IMR-90 (cell line): ENCODE measurements at regions not wholly inside any gene's neighbourhood (a gene's known extent, or its start where the extent isn't known, plus 50 kb on each side); places are given as distances from the start of the nearest gene placed in this dataset.

Source experiments
- ATAC-seq: fragments of 200-7000 bp; cut with Tn5 transposase; 2 replicates; pipeline ENCODE4 v1.9.1; 2020; ENCODE audit warnings: low read depth, mild to moderate bottlenecking, moderate library complexity
- BruUV-seq: library from RNA; stranded (reverse); fragments of 400-500 nt; replicated peaks from 2 replicates; lab custom pipeline; 2021; lab: Mats Ljungman, UMichigan
- CTCF ChIA-PET: fragments of 300-600 bp; formaldehyde crosslinking; extraction: SDS; loops from one replicate; lab custom pipeline; 2021; ENCODE audit warnings: antibody characterized with exemption; lab: Yijun Ruan, JAX
- POLR2A ChIA-PET: fragments of 300-600 bp; sonication (Branson Sonifier 250); formaldehyde crosslinking; loops from one replicate; lab custom pipeline; 2022; ENCODE audit warnings: antibody characterized with exemption; ENCODE audit not compliant: unreplicated experiment; lab: Charles Lee
- DNase-seq: peaks from one replicate; pipeline ENCODE4 v3.0.0; 2013
- H2AFZ ChIP-seq: replicated peaks from 2 replicates; pipeline ENCODE3; 2013; ENCODE audit warnings: low read length, mild to moderate bottlenecking; ENCODE audit not compliant: poor library complexity
- H2AK5ac ChIP-seq: 2 replicates; pipeline ENCODE4 v1.6.1; 2013; ENCODE audit warnings: low read depth, low read length, inconsistent platforms
- H2AK9ac ChIP-seq: replicated peaks from 2 replicates; pipeline ENCODE3; 2013; ENCODE audit warnings: mild to moderate bottlenecking, low read depth, low read length, moderate library complexity; ENCODE audit not compliant: poor library complexity
- H2BK120ac ChIP-seq: 2 replicates; pipeline ENCODE4 v1.6.1; 2013; ENCODE audit warnings: low read depth, low read length, inconsistent platforms
- H2BK15ac ChIP-seq: 3 replicates; pipeline ENCODE4 v1.6.1; 2013; ENCODE audit warnings: low read depth, low read length, inconsistent platforms
- H2BK20ac ChIP-seq: 2 replicates; pipeline ENCODE4 v1.6.1; 2013; ENCODE audit warnings: low read depth, mild to moderate bottlenecking, inconsistent platforms, low read length, moderate library complexity
- H2BK5ac ChIP-seq: 2 replicates; pipeline ENCODE4 v1.6.1; 2013; ENCODE audit warnings: mild to moderate bottlenecking, low read depth, low read length, inconsistent platforms; ENCODE audit not compliant: poor library complexity, severe bottlenecking
- H3K14ac ChIP-seq: replicated peaks from 2 replicates; pipeline ENCODE4 v1.6.1; 2013; ENCODE audit warnings: low read depth, low read length, inconsistent platforms
- H3K18ac ChIP-seq: 2 replicates; pipeline ENCODE4 v1.6.1; 2013; ENCODE audit warnings: low read depth, low read length, control low read depth
- H3K23ac ChIP-seq: 2 replicates; pipeline ENCODE4 v1.6.1; 2013; ENCODE audit warnings: low read depth, low read length, inconsistent platforms
- H3K27ac ChIP-seq: 2 replicates; pipeline ENCODE4 v1.5.1; 2013; ENCODE audit warnings: mild to moderate bottlenecking, control low read depth, low read length; ENCODE audit not compliant: insufficient read depth
- H3K27me3 ChIP-seq: 2 replicates; pipeline ENCODE4 v1.6.1; 2013; ENCODE audit warnings: low read length; ENCODE audit not compliant: control insufficient read depth, insufficient read depth
- H3K36me3 ChIP-seq: 2 replicates; pipeline ENCODE4 v1.6.1; 2013; ENCODE audit warnings: low read length, mixed read lengths; ENCODE audit not compliant: control insufficient read depth, insufficient read depth
- H3K4ac ChIP-seq: 2 replicates; pipeline ENCODE4 v1.6.1; 2013; ENCODE audit warnings: low read depth, low read length, inconsistent platforms
- H3K4me1 ChIP-seq: 2 replicates; pipeline ENCODE4 v1.6.1; 2013; ENCODE audit warnings: low read length, mixed read lengths; ENCODE audit not compliant: control insufficient read depth, insufficient read depth
- H3K4me2 ChIP-seq: 2 replicates; pipeline ENCODE4 v1.6.1; 2013; ENCODE audit warnings: low read depth, mild to moderate bottlenecking, control low read depth, low read length, moderate library complexity
- H3K4me3 ChIP-seq: 2 replicates; pipeline ENCODE4 v1.5.1; 2013; ENCODE audit warnings: low read depth, mild to moderate bottlenecking, control low read depth, low read length, moderate library complexity; ENCODE audit not compliant: insufficient read depth
- H3K56ac ChIP-seq: 2 replicates; pipeline ENCODE4 v1.6.1; 2013; ENCODE audit warnings: low read length, inconsistent platforms; ENCODE audit not compliant: insufficient read depth; ENCODE audit errors: extremely low read depth
- H3K79me1 ChIP-seq, 2 experiments: 2 replicates each; pipeline ENCODE4 v1.6.1; 2013; ENCODE audit warnings: low read length in 2 of 2, inconsistent platforms in 1 of 2, low read depth in 1 of 2
- H3K9ac ChIP-seq: 2 replicates; pipeline ENCODE4 v1.6.1; 2013; ENCODE audit warnings: low read depth, low read length, control low read depth
- H3K9me1 ChIP-seq: 2 replicates; pipeline ENCODE4 v1.6.1; 2013; ENCODE audit warnings: low read length, inconsistent platforms; ENCODE audit not compliant: insufficient read depth
- H3K9me3 ChIP-seq: 2 replicates; pipeline ENCODE4 v1.6.1; 2013; ENCODE audit warnings: low read length; ENCODE audit not compliant: control insufficient read depth, insufficient read depth
- H4K20me1 ChIP-seq: 2 replicates; pipeline ENCODE4 v1.6.1; 2013; ENCODE audit warnings: low read length, inconsistent platforms; ENCODE audit not compliant: insufficient read depth
- H4K5ac ChIP-seq: 2 replicates; pipeline ENCODE4 v1.6.1; 2013; ENCODE audit warnings: mild to moderate bottlenecking, low read depth, low read length, control low read depth
- H4K8ac ChIP-seq, 2 experiments: 2 replicates each; pipeline ENCODE4 v1.6.1; 2013; ENCODE audit warnings: low read depth in 2 of 2, low read length in 2 of 2, control low read depth in 1 of 2, inconsistent platforms in 1 of 2
- H4K91ac ChIP-seq: 2 replicates; pipeline ENCODE4 v1.6.1; 2013; ENCODE audit warnings: low read depth, low read length, inconsistent platforms; ENCODE audit not compliant: insufficient read depth
- CEBPB ChIP-seq: IDR thresholded peaks from 2 replicates; pipeline ENCODE4 v1.6.1; 2012; ENCODE audit warnings: low read depth, low read length, improper control_type of control experiment
- CHD1 ChIP-seq: IDR thresholded peaks from 2 replicates; pipeline ENCODE4 v1.6.1; 2012; ENCODE audit warnings: low read depth, low read length, improper control_type of control experiment
- CTCF ChIP-seq: conservative IDR thresholded peaks from 2 replicates; pipeline ENCODE4 v1.5.1; 2012; ENCODE audit warnings: mild to moderate bottlenecking, low read depth, low read length, improper control_type of control experiment
- ELK1 ChIP-seq: fragments of 150-350 bp; IDR thresholded peaks from 2 replicates; pipeline ENCODE4 v1.6.1; 2016; ENCODE audit warnings: low read depth, mild to moderate bottlenecking, low read length, moderate library complexity, borderline replicate concordance
- FOS ChIP-seq: fragments of 150-350 bp; IDR thresholded peaks from 2 replicates; pipeline ENCODE4 v1.6.1; 2016; ENCODE audit warnings: low read depth, low read length
- MAFK ChIP-seq: IDR thresholded peaks from 2 replicates; pipeline ENCODE4 v1.6.1; 2012; ENCODE audit warnings: low read depth, low read length, improper control_type of control experiment
- MAZ ChIP-seq: IDR thresholded peaks from 2 replicates; pipeline ENCODE4 v1.6.1; 2012; ENCODE audit warnings: low read depth, mild to moderate bottlenecking, low read length, improper control_type of control experiment, moderate library complexity, borderline replicate concordance
- MXI1 ChIP-seq: IDR thresholded peaks from 2 replicates; pipeline ENCODE4 v1.6.1; 2012; ENCODE audit warnings: low read depth, mild to moderate bottlenecking, low read length, moderate library complexity, borderline replicate concordance
- NFE2L2 ChIP-seq: fragments of 150-350 bp; IDR thresholded peaks from 2 replicates; pipeline ENCODE4 v1.6.1; 2016; ENCODE audit warnings: low read depth, mild to moderate bottlenecking, low read length
- POLR2A ChIP-seq: IDR thresholded peaks from 2 replicates; pipeline ENCODE4 v1.6.1; 2012; ENCODE audit warnings: mild to moderate bottlenecking, low read depth, low read length
- RAD21 ChIP-seq: IDR thresholded peaks from 2 replicates; pipeline ENCODE4 v1.6.1; 2012; ENCODE audit warnings: low read length, improper control_type of control experiment
- SMC3 ChIP-seq: fragments of 150-350 bp; IDR thresholded peaks from 2 replicates; pipeline ENCODE4 v1.6.1; 2016; ENCODE audit warnings: low read depth, mild to moderate bottlenecking, antibody characterized with exemption, low read length, moderate library complexity
- USF2 ChIP-seq: fragments of 150-350 bp; IDR thresholded peaks from 2 replicates; pipeline ENCODE4 v1.6.1; 2017; ENCODE audit warnings: mild to moderate bottlenecking, antibody characterized with exemption, low read length, low read depth
- dilution Hi-C: fragments of 300-500 bp; cut with HindIII; formaldehyde crosslinking; loops from one replicate; pipeline ENCODE4 v1.14.3; 2018; ENCODE audit warnings: low sequenced_read_pairs; ENCODE audit not compliant: unreplicated experiment
- in situ Hi-C: fragments of 300-500 bp; cut with MboI; formaldehyde crosslinking; loops from 3 replicates; pipeline ENCODE4 v1.14.3; 2019; ENCODE audit warnings: low sequenced_read_pairs, inconsistent platforms, mixed read lengths
- intact Hi-C: fragments of 100-400 bp; cut with micrococcal nuclease; formaldehyde crosslinking; loops from 2 replicates; pipeline ENCODE4 v1.10.0; 2022

GRCh38 chr2:144285324-144285723, 234.6 kb downstream of the ZEB2 start:
- Histone ChIP-seq H2BK20ac (no peak overlapping the region), H3K27ac (no peak overlapping the region), H3K4me1 (peaks cover 2% of the 10 kb centered on the region; the same call in 1 of the 2 replicates), H2BK5ac (no peak overlapping the region), H4K91ac (no peak overlapping the region), H4K8ac (no peak overlapping the region), H2BK120ac (no peak overlapping the region), H3K18ac (no peak overlapping the region), H4K20me1 (no peaks in the 10 kb centered on the region), H3K9ac (no peak overlapping the region), H3K9me3 (no peaks in the 10 kb centered on the region), H2BK15ac (no peak overlapping the region), H3K4ac (no peak overlapping the region), H3K79me1 (peaks cover 3 to 5% of the 10 kb centered on the region in 2 experiments; a peak in 1 of 4 replicates), H3K23ac (no peak overlapping the region), H3K9me1 (no peaks in the 10 kb centered on the region), H2AK9ac (no peak overlapping the region), H4K5ac (no peak overlapping the region), H3K36me3 (no peaks in the 10 kb centered on the region), H3K56ac (no peak overlapping the region), H3K14ac (no peak overlapping the region), H2AFZ (no peak overlapping the region), H3K27me3 (no peaks in the 10 kb centered on the region), H2AK5ac (no peak overlapping the region), H3K4me3 (no peak overlapping the region), H3K4me2 (no peak overlapping the region)
- intact Hi-C loops (no loop called here), in situ Hi-C loops (no loop called here), dilution Hi-C loops (no loop called here)
- no TSS peak for BruUV-seq
- no peak for ATAC-seq
- no peak for DNase-seq
- ChIA-PET POLR2A (no interaction called here), CTCF (no interaction called here)
- no peak for TF ChIP-seq FOS
- TF ChIP-seq CTCF = no peak
- no peak for TF ChIP-seq USF2
- no peak for TF ChIP-seq POLR2A
- TF ChIP-seq CHD1 = no peak
- no peak for TF ChIP-seq SMC3
- TF ChIP-seq NFE2L2 = no peak
- no peak for TF ChIP-seq MAFK
- no peak for TF ChIP-seq RAD21
- no peak for TF ChIP-seq MXI1
- no peak for TF ChIP-seq ELK1
- no peak for TF ChIP-seq CEBPB
- TF ChIP-seq MAZ = no peak
